HEK293 (cell line): ENCODE measurements at regions not wholly inside any gene's neighbourhood (a gene's known extent, or its start where the extent isn't known, plus 50 kb on each side); places are given as distances from the start of the nearest gene placed in this dataset.

ENCODE experiments used
- CTCF ChIP-seq: fragments of 450-650 bp; formaldehyde crosslinking; IDR thresholded peaks from 2 replicates; pipeline ENCODE4 v1.5.1; 2016; ENCODE audit warnings: missing biosample characterization, missing genetic modification characterization
- FEZF1 ChIP-seq: fragments of 450-650 bp; formaldehyde crosslinking; IDR thresholded peaks from 2 replicates; pipeline ENCODE4 v1.5.1; 2016; ENCODE audit warnings: missing biosample characterization, missing genetic modification characterization
- GFI1B ChIP-seq: fragments of 450-650 bp; formaldehyde crosslinking; IDR thresholded peaks from 2 replicates; pipeline ENCODE4 v1.5.1; 2016; ENCODE audit warnings: missing biosample characterization, missing genetic modification characterization
- GLI4 ChIP-seq: fragments of 450-650 bp; formaldehyde crosslinking; IDR thresholded peaks from 2 replicates; pipeline ENCODE4 v1.5.1; 2016; ENCODE audit warnings: missing biosample characterization, missing genetic modification characterization
- HOXD13 ChIP-seq: sonication (generic); formaldehyde crosslinking; IDR thresholded peaks from 2 replicates; pipeline ENCODE4 v1.8.0; 2022; ENCODE audit warnings: missing genetic modification reagents, borderline replicate concordance
- MYNN ChIP-seq: fragments of 450-650 bp; formaldehyde crosslinking; IDR thresholded peaks from 2 replicates; pipeline ENCODE4 v1.5.1; 2016; ENCODE audit warnings: missing biosample characterization, missing genetic modification characterization, borderline replicate concordance
- MZF1 ChIP-seq: fragments of 450-650 bp; formaldehyde crosslinking; IDR thresholded peaks from 2 replicates; pipeline ENCODE4 v1.5.1; 2017; ENCODE audit warnings: missing biosample characterization, missing genetic modification characterization, borderline replicate concordance
- OSR2 ChIP-seq: fragments of 450-650 bp; formaldehyde crosslinking; IDR thresholded peaks from 2 replicates; pipeline ENCODE4 v1.5.1; 2016; ENCODE audit warnings: missing biosample characterization, missing genetic modification characterization
- OVOL3 ChIP-seq: fragments of 450-650 bp; formaldehyde crosslinking; IDR thresholded peaks from 2 replicates; pipeline ENCODE4 v1.5.1; 2016; ENCODE audit warnings: missing biosample characterization, missing genetic modification characterization
- TRIM28 ChIP-seq: IDR thresholded peaks from 2 replicates; pipeline ENCODE4 v1.6.1; 2011; ENCODE audit warnings: low read length, control low read depth, borderline replicate concordance
- TSHZ1 ChIP-seq: fragments of 450-650 bp; formaldehyde crosslinking; IDR thresholded peaks from 2 replicates; pipeline ENCODE4 v1.5.1; 2016; ENCODE audit warnings: missing biosample characterization, missing genetic modification characterization, borderline replicate concordance
- ZBTB11 ChIP-seq: fragments of 450-650 bp; formaldehyde crosslinking; conservative IDR thresholded peaks from 2 replicates; pipeline ENCODE4 v1.5.1; 2016; ENCODE audit warnings: low read depth, missing biosample characterization, missing genetic modification characterization
- ZBTB26 ChIP-seq: fragments of 450-650 bp; formaldehyde crosslinking; optimal IDR thresholded peaks from 2 replicates; pipeline ENCODE3; 2016; ENCODE audit warnings: missing biosample characterization, mild to moderate bottlenecking, missing genetic modification characterization
- ZBTB7A ChIP-seq: fragments of 450-650 bp; formaldehyde crosslinking; IDR thresholded peaks from 2 replicates; pipeline ENCODE4 v1.5.1; 2016; ENCODE audit warnings: low read depth, missing biosample characterization, missing genetic modification characterization
- ZIC2 ChIP-seq: fragments of 450-650 bp; formaldehyde crosslinking; IDR thresholded peaks from 2 replicates; pipeline ENCODE4 v1.5.1; 2016; ENCODE audit warnings: missing biosample characterization, missing genetic modification characterization
- ZNF302 ChIP-seq: fragments of 450-650 bp; formaldehyde crosslinking; IDR thresholded peaks from 2 replicates; pipeline ENCODE4 v1.5.1; 2016; ENCODE audit warnings: missing biosample characterization, missing genetic modification characterization, low read depth
- ZNF362 ChIP-seq: fragments of 450-650 bp; formaldehyde crosslinking; IDR thresholded peaks from 2 replicates; pipeline ENCODE4 v1.5.1; 2016; ENCODE audit warnings: missing biosample characterization, missing genetic modification characterization
- ZNF404 ChIP-seq: fragments of 450-650 bp; formaldehyde crosslinking; IDR thresholded peaks from 2 replicates; pipeline ENCODE4 v1.5.1; 2017; ENCODE audit warnings: missing biosample characterization, missing genetic modification characterization
- ZNF426 ChIP-seq: fragments of 450-650 bp; formaldehyde crosslinking; IDR thresholded peaks from 2 replicates; pipeline ENCODE4 v1.5.1; 2017; ENCODE audit warnings: missing biosample characterization, missing genetic modification characterization, mild to moderate bottlenecking, inconsistent platforms, moderate library complexity
- ZNF449 ChIP-seq: fragments of 450-650 bp; formaldehyde crosslinking; IDR thresholded peaks from 2 replicates; pipeline ENCODE4 v1.5.1; 2017; ENCODE audit warnings: missing biosample characterization, mild to moderate bottlenecking, missing genetic modification characterization, moderate library complexity
- ZNF514 ChIP-seq: fragments of 450-650 bp; formaldehyde crosslinking; IDR thresholded peaks from 2 replicates; pipeline ENCODE4 v1.5.1; 2016; ENCODE audit warnings: missing biosample characterization, missing genetic modification characterization
- ZNF610 ChIP-seq: fragments of 450-650 bp; formaldehyde crosslinking; IDR thresholded peaks from 2 replicates; pipeline ENCODE4 v1.5.1; 2016; ENCODE audit warnings: missing biosample characterization, missing genetic modification characterization, borderline replicate concordance
- ZNF629 ChIP-seq: fragments of 450-650 bp; formaldehyde crosslinking; IDR thresholded peaks from 2 replicates; pipeline ENCODE4 v1.5.1; 2017; ENCODE audit warnings: missing biosample characterization, missing genetic modification characterization
- ZNF701 ChIP-seq: fragments of 450-650 bp; formaldehyde crosslinking; IDR thresholded peaks from 2 replicates; pipeline ENCODE4 v1.5.1; 2016; ENCODE audit warnings: missing biosample characterization, missing genetic modification characterization
- ZNF747 ChIP-seq: fragments of 450-650 bp; formaldehyde crosslinking; IDR thresholded peaks from 2 replicates; pipeline ENCODE4 v1.5.1; 2016; ENCODE audit warnings: missing biosample characterization, missing genetic modification characterization
- ZNF843 ChIP-seq: fragments of 450-650 bp; formaldehyde crosslinking; IDR thresholded peaks from 2 replicates; pipeline ENCODE4 v1.5.1; 2016; ENCODE audit warnings: missing biosample characterization, missing genetic modification characterization

- TF ChIP-seq ZNF404 = no peak
- TF ChIP-seq ZBTB26 = peak; percentile 78
- peak; percentile 98 for TF ChIP-seq ZNF629 (tag by site-specific recombination)
- peak; percentile 93 for TF ChIP-seq ZNF362 (tag by site-specific recombination)
- peak; percentile 76; the same call in 1 of the 2 replicates for TF ChIP-seq TRIM28
- TF ChIP-seq MZF1 (tag by site-specific recombination) = no peak; the same call in none of the 2 replicates
- peak; percentile 58 for TF ChIP-seq ZBTB11 (tag by site-specific recombination)
- TF ChIP-seq ZNF843 = peak; percentile 77
- no peak for TF ChIP-seq CTCF (tag by site-specific recombination)
- no peak for TF ChIP-seq ZNF302 (tag by site-specific recombination)
- peak; percentile 77; the same call in 1 of the 2 replicates for TF ChIP-seq ZNF610 (tag by site-specific recombination)
- peak; percentile 67; the same call in 1 of the 2 replicates for TF ChIP-seq OVOL3 (tag by site-specific recombination)
- TF ChIP-seq ZNF426 (tag by site-specific recombination) = no peak
- TF ChIP-seq OSR2 = peak; percentile 36; the same call in 1 of the 2 replicates
- TF ChIP-seq ZNF747 = no peak
- TF ChIP-seq ZBTB7A = no peak
- no peak for TF ChIP-seq TSHZ1 (tag by site-specific recombination)
- no peak for TF ChIP-seq GLI4 (tag by site-specific recombination)
- no peak for TF ChIP-seq ZNF514 (tag by site-specific recombination)
- TF ChIP-seq ZNF449 (tag by site-specific recombination) = no peak
- TF ChIP-seq HOXD13 (CRISPR knock-in tag) = no peak
- peak; percentile 72 for TF ChIP-seq GFI1B (tag by site-specific recombination)
- TF ChIP-seq FEZF1 = peak; percentile 24; the same call in 1 of the 2 replicates
- TF ChIP-seq ZNF701 (tag by site-specific recombination) = no peak
- TF ChIP-seq MYNN (tag by site-specific recombination) = no peak
- no peak for TF ChIP-seq ZIC2
Observed at GRCh38 chr1:148263128-148263905, 111.2 kb upstream of the NBPF11 start (continued).
